ENCODE measurements at regions not wholly inside any gene's neighbourhood (a gene's known extent, or its start where the extent isn't known, plus 50 kb on each side); places are given as distances from the start of the nearest gene placed in this dataset.
"Not testable (repeated sequence)": the region's sequence is repeated elsewhere in the genome, so short reads cannot be mapped to it uniquely, and the experiment has no call there.

DNA sequence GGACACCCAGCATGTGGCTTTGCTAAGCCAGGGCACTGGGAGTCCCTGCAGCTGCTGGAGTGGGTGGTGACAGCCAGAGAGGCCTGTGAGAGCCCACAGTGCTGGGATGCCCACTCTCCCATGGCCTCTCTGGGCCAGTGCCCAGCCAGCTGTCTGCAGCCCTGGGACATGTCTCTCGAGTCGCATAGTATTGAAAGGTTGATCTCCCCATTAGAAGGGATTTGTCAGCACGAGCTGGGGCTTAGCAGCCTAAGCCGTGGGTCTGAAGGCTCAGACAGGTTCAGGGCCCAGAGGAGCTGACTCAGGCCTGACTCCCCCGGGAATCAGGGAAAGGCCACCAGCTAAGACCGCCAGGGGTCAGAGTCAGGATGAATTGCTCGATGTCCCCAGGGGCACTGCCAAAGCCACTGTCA, 53.5 kb downstream of the FOXD2 start:
- no peak for DNase-seq

DNA sequence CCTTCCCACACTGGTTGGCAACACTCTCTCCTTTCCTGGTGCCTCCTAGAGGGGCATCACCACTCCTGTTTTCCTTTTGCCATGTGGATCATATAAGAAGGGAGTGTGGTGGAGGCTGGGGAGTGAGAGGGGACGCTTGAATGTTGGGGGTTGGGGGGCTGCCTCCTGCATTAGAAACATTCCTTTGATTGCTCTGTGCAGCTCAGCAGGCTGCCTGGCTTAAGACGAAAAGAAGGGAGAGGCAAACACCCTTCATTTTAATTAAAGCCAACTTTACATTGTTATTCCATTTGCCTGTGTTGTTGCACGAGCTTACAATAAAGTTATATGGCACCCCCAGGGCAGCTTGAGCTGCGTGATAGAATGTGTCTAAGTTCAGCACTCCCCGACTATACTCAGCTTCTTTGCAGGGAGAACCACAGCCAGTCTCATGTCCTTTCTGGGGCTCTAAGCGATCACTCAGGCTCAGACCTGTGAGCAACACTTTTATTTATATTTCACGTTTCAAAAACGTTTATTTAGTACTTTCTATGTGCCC, 57.4 kb downstream of the FOXD2 start:
- DNase-seq, result no peak

DNA sequence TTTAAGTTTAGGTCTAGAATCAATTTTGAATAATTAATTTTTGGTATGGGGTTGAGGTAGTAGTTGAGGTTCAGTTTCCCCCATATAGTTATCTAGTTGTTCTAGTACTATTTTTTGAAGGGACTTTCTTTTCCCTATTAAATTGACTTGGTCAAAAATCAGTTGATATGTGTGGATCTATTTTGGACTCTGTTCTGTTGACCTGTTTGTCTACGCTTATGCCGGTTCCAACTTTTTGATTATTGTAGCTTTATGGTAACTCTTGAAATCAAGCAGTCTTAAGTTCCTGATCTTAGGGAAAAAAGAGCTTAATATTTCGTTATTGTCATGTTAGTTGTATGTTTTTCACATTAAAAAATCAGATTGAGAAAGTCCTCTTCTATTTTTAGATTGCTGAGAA, 60.7 kb downstream of the FOXD2 start:
- no peak for DNase-seq

GRCh38 chr1:47501069-47501468, 63.2 kb downstream of the FOXD2 start:
- DNase-seq, result no peak

- no peak for DNase-seq
Observed at GRCh38 chr1:47502746-47503370, 65.0 kb downstream of the FOXD2 start.

- DNase-seq, result not testable (repeated sequence)
Observed at GRCh38 chr1:47504840-47505239, 67.0 kb downstream of the FOXD2 start.

DNA sequence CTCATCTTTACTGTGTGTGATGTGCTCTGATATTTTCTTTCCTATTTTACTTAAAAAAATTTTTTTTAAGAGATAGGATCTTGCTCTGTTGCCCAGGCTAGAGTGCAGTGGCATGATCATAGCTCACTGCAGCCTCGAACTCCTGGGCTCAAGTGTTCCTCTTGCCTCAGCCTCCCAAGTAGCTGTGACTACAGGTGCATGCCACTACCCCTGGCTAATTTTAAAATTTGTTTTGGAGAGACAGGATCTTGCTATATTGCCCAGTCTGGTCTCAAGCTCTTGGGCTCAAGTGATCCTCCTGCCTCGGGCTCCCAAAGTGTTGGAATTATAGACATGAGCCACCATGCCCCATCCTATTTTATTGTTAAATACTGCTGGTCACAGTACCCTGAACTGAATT, 67.4 kb downstream of the FOXD2 start:
- no peak for DNase-seq

GRCh38 chr1:47506053-47506452, 68.2 kb downstream of the FOXD2 start:
- no peak for DNase-seq

DNA sequence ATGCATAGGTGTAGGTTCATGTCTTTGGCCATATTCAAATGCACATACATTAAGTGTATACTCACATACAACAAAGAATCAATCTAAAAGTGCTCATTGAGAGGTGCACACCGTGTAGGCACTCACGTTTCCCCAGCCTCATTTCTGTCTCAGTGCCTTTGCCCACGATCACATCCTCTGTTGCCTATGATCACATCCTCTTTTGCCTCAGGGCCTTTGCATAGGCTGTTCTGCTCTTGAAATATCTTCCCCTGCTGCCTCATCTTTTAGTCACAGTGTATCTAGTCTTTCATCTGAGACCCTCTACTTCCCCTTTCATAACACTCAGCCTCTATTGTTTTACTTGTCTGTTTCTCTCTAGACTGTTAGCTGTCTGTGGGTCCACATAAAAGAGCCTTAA, 69.3 kb downstream of the FOXD2 start:
- no peak for DNase-seq

GRCh38 chr1:47507881-47508701, 70.2 kb downstream of the FOXD2 start:
- DNase-seq, result no peak

DNA sequence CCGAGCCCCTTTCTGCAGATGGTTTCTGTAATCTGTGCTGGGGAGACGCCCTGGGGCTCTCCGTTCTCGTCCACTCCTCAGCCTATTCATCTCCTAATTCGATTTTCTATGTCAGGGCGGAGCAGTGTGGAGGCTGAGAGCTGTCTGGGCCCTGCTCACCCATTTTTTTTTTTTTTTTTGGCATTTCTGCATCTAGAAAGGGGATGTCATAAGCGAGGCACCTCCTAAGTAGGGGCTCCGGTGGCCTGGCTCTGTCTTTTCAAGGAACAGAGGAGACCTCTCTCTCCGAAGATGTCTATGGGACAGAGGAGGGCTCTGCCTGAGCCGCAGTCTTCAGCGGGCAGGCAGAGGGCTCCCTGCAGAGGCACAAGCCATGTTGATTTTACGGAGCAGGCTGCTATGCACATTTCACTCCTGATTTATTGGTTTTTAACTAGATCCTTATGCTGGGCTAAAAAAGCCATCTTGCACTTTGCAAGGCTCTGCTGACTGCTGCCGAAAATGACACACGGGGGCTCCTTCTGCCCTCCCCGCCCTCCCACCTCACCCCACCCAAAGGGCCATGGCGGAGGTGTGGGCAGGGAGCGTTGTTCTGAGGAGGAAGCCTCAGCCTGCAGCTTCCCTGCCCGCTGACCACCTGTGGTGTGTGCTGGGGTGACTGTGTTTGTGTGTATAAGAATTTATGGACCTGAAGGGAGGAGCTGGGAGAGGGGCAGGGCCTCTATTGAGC, 71.0 kb downstream of the FOXD2 start:
- DNase-seq, result no peak

DNA sequence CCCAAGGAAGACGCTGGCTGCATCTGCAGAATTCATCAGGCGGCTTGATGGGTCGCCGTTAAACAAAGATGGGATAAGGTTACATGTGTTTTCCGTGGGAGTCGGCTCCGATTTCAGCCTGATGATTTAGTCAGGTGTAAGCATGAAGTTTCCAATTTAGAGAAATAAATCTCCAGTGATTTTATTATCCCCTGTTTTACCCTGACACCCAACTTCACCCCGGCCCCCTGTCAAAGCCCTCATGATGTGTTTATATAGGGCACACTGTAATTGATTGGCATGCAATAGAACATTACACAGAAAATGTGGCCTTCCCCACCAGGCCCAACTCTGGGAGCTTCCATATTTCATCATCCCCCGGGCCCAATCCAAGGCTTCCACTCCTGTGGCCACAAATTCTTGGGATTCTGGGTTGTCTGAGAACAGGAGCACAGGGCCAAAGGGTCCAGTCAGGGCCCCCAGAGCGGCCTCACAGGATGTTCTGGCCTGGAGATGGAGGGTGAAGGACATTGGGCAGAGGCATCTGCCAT, 72.5 kb downstream of the FOXD2 start:
- no peak for DNase-seq

GRCh38 chr1:47511825-47512224, 74.0 kb downstream of the FOXD2 start:
- DNase-seq, result no peak

GRCh38 chr1:47513393-47513792, 75.5 kb downstream of the FOXD2 start:
- no peak for DNase-seq

- DNase-seq, result no peak
Observed at GRCh38 chr1:47514229-47514628, 76.4 kb downstream of the FOXD2 start.

DNA sequence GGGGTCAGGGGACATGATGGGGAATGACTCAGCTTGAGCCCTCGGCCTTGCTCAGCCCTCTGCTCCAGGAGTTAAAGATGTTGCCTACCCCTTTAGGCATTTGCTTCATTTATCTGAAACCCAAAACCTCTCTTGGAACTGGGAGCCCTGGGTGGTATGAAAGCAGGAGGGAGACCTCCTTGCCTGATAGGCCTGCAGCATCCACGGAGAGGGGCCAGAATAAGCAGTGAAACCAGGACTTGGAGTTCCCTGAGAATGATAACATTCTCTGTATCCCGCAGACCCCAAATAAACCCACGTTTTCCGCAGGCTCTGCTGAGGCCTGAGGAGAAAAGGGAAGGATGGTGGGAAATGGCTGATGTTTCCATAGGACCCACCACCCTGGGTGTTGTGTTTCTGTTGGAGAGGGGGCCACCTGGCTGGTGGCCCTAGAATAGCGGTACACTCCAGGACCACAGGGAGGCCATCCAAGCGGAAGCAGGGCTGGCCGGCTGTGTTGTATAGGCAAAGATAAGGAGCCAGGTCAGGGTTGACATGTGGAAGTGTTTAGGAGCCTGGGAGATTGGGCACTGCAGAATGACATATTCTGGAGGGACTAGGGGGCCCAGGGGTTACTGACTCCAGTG, 77.4 kb downstream of the FOXD2 start:
- no peak for DNase-seq

- no peak for DNase-seq
Observed at GRCh38 chr1:47517946-47518345, 80.1 kb downstream of the FOXD2 start.

DNA sequence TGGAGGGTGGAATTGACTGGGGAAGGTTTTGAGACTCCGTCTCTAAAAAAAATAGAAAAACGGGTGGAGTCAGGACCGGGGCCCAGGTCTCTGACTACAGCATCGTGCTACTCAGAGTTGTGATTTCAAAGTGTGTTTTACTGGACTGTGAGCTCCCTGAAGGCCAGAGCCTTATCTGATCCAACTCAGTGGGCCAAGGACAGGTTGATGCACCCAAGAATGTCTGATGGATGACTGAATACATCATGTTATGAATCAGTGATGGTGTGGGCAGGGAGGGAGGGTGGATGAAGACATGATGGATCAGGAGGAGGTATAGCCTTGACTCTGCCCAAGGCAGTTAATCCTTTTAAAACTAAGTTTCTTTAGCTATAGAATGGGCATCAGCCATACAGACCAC, 81.6 kb downstream of the FOXD2 start:
- no peak for DNase-seq

GRCh38 chr1:47519971-47520370, 82.1 kb downstream of the FOXD2 start:
- no peak for DNase-seq

GRCh38 chr1:47521034-47521881, 83.4 kb downstream of the FOXD2 start:
- no peak for DNase-seq

GRCh38 chr1:47522935-47523834, 85.3 kb downstream of the FOXD2 start:
- DNase-seq, result no peak

All from CD4-positive, alpha-beta T cell treated with Interleukin-15 for 1 hour (primary cell).